22Rv1 (cell line): ENCODE measurements at regions not wholly inside any gene's neighbourhood (a gene's known extent, or its start where the extent isn't known, plus 50 kb on each side); places are given as distances from the start of the nearest gene placed in this dataset.

ENCODE experiments used
- H3K27ac ChIP-seq: fragments of 450-650 bp; 2 replicates; pipeline ENCODE4 v1.5.1; 2017
- ZFX ChIP-seq: fragments of 450-650 bp; IDR thresholded peaks from 2 replicates; pipeline ENCODE4 v1.6.1; 2017; ENCODE audit warnings: antibody characterized with exemption, borderline replicate concordance
- TF ChIP-seq, protein P1 (sequence below): fragments of 450-650 bp; IDR thresholded peaks from 2 replicates; pipeline ENCODE4 v1.5.1; 2017; ENCODE audit warnings: mild to moderate bottlenecking

DNA sequence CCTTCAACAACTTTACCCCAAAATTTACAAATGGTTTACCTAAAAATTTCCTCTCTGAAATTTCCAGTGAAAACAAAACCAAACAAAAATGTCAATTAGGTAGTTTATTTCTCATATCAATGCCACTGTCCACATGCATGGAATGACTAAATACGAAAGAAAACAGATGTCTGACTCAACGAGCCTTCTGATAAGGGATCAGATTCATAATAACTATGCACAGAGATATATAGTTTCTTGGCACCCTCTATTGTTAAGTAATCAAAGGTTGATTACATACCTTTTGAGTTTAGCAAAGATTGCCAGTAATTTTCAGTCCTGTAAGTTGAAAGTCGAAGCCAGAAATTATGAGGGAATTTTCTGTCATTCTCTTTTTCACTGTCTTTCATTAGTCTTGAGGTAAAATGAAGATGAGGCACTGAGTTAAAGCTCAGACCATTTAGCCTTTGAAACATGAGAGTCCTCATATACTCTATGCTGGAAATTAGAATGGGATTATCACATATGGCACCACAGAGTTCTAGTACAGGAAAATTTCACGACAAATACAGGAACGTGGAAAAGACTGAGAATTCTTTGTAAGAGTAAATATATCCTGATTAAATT, 519.1 kb upstream of the ANKRD30A start:
- H3K27ac ChIP-seq: no peak overlapping the region
- TF ChIP-seq ZFX: no peak
- TF ChIP-seq, protein P1, sequence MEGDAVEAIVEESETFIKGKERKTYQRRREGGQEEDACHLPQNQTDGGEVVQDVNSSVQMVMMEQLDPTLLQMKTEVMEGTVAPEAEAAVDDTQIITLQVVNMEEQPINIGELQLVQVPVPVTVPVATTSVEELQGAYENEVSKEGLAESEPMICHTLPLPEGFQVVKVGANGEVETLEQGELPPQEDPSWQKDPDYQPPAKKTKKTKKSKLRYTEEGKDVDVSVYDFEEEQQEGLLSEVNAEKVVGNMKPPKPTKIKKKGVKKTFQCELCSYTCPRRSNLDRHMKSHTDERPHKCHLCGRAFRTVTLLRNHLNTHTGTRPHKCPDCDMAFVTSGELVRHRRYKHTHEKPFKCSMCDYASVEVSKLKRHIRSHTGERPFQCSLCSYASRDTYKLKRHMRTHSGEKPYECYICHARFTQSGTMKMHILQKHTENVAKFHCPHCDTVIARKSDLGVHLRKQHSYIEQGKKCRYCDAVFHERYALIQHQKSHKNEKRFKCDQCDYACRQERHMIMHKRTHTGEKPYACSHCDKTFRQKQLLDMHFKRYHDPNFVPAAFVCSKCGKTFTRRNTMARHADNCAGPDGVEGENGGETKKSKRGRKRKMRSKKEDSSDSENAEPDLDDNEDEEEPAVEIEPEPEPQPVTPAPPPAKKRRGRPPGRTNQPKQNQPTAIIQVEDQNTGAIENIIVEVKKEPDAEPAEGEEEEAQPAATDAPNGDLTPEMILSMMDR: no peak

DNA sequence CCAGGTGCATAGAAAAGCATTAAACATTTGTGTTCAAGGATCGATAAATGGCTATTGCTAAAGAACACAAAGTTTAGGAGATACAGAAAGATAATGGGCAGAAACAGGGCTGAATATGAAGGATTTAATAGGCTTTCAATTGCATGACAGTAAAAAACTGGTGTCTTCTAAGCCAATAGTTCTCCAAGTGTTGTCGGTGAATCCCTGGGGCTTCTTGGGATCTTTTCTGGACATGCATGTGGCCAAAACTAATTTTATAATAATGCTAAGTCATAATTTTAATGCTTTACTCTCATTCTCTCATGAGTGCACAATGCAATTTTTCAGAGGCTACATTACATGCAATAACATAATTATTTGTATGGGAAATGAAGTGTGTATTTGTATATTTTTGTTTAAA, 521.1 kb upstream of the ANKRD30A start:
- TF ChIP-seq, protein P1: no peak
- no peak for TF ChIP-seq ZFX
- H3K27ac ChIP-seq: no peak overlapping the region

DNA sequence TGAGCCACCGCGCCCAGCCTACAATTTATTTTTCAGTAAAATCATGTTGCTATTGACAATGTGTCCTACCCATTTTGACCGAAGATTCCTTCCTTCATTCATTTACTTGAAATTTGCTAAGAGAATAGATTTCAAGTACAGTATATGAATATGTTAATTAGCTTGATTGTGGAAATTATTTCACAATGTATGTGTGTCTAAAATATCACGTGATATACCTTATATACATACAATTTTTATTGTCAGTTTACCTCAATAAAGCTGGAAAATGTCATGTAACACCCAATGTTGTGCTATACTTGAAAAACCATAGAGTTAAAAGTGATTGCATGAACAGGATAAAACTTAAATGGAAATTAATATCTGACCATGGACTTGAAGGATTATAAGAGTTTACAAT, 521.7 kb upstream of the ANKRD30A start:
- H3K27ac ChIP-seq: no peak overlapping the region
- TF ChIP-seq, protein P1: no peak
- TF ChIP-seq ZFX: no peak

DNA sequence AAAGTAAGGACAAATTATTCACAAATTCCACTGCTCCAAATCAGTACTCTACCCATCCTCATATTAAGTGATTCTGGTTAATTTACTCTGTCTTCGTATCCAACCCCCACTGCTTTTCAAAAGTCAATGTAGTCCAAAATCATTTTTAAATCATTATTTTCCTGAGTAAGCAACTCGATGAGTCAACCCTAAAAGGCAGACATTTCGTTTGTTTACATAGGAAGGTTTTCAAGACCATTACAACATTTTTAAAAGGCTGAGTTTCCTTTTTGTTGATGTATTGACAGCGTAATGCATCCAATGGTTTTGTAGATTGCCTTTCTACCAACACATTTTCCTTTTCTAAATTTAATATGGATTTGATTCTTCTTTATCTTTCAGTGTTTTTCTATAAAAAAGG, 523.0 kb upstream of the ANKRD30A start:
- TF ChIP-seq ZFX: no peak
- TF ChIP-seq, protein P1: no peak
- no peak overlapping the region for H3K27ac ChIP-seq

DNA sequence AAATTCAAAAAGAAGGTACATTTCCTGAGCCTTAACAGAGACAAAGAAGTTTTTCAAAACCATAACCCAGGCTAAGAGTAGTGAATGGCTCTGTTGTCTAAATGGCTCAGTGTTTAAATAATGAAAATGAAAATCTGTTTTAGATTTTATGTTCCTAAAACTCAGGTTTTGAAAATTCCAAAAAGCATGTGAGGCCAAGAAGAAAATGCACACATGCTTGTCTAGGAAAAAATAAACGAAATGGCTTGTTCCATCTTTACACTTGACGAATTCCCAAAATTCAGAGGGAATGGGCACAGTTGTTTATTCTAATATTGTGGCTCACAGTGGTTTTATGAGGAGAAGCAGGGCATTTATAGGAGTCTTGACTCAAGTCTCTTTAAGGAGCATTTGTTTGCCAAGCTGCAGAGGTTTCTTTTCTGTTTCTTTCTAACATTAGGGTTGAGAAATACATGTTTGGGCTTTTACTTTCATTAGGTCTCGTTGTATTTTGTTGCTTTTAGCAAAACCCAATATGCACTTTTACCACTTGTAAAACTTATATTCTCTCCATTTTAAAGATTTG, 527.6 kb upstream of the ANKRD30A start:
- H3K27ac ChIP-seq: no peak overlapping the region
- TF ChIP-seq, protein P1: no peak
- TF ChIP-seq ZFX: no peak

DNA sequence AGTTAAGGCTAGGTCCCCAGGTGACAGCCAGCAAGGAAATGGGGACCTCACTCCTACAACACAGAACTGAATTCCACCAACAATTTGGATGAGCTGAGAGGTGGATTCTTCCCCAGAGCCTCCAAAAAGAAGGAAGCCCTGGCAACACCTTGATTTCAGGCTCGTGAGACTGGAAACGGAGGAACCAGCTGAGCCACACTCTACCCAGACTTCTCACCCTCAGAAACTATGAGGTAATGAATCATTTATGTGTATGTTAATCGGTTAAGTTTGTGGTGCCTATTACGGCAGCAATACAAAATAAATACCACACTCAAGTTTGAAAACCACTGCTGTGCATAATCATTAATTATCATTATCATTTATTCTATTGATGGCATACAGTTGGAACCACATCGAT, 532.4 kb upstream of the ANKRD30A start:
- H3K27ac ChIP-seq: no peak overlapping the region
- TF ChIP-seq, protein P1: no peak
- no peak for TF ChIP-seq ZFX

DNA sequence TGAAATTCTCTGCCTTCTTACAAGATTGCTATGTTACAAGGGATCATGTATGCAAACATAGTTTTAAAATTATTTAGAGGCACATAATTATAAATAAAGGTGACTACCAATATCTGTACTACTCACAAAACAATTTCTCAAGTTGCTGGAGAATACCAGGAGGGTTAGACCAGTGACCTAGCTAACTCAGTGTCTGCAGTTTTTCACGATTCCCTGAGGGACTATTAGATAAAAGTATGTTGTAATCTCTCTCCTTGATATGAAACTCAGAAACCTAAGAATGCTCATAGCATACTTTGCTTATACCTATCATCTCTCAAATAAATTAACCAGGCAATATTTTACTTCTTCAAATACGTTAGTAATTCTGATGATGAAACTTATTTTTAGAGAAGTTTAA, 534.0 kb upstream of the ANKRD30A start:
- H3K27ac ChIP-seq: no peak overlapping the region
- TF ChIP-seq, protein P1: no peak
- no peak for TF ChIP-seq ZFX
